Activated naive CD8-positive, alpha-beta T cell treated with anti-CD3 and anti-CD28 coated beads, Interleukin-2, amount 10 ng/mL, durations not matched to agents 7 days and 5 days (primary cell): ENCODE measurements at regions not wholly inside any gene's neighbourhood (a gene's known extent, or its start where the extent isn't known, plus 50 kb on each side); places are given as distances from the start of the nearest gene placed in this dataset.
"Not testable (repeated sequence)": the region's sequence is repeated elsewhere in the genome, so short reads cannot be mapped to it uniquely, and the experiment has no call there.

Experiments used
- ATAC-seq: fragments of 150-1000 bp; cut with Tn5 transposase; one replicate; pipeline ENCODE4 v1.10.0; 2021; ENCODE audit warnings: low read depth, moderate library complexity
- POLR2A ChIA-PET: fragments of 350-600 bp; sonication (Branson Sonifier 250); formaldehyde crosslinking; loops from one replicate; lab custom pipeline; 2021; ENCODE audit warnings: antibody characterized with exemption; lab: Charles Lee
- DNase-seq: peaks from one replicate; pipeline ENCODE4 v3.0.0; 2021
- H3K27ac Mint-ChIP-seq: one replicate; pipeline ENCODE4 v1.8.0; 2022; ENCODE audit warnings: mild to moderate bottlenecking, mixed read lengths
- H3K27me3 Mint-ChIP-seq: one replicate; pipeline ENCODE4 v1.8.0; 2022; ENCODE audit warnings: mild to moderate bottlenecking, moderate library complexity, mixed read lengths
- H3K36me3 Mint-ChIP-seq: one replicate; pipeline ENCODE4 v1.8.0; 2021; ENCODE audit warnings: mild to moderate bottlenecking, mixed read lengths
- H3K4me1 Mint-ChIP-seq: one replicate; pipeline ENCODE4 v1.8.0; 2021; ENCODE audit warnings: mixed read lengths
- H3K4me3 Mint-ChIP-seq: one replicate; pipeline ENCODE4 v1.8.0; 2022; ENCODE audit warnings: mild to moderate bottlenecking, moderate library complexity, mixed read lengths
- H3K9me3 Mint-ChIP-seq: one replicate; pipeline ENCODE4 v1.8.0; 2021; ENCODE audit warnings: mixed read lengths

GRCh38 chr11:72525466-72525865, 91.1 kb upstream of the CLPB start:
- H3K4me1 Mint-ChIP-seq, result peaks cover 3% of the 10 kb centered on the region
- no peaks in the 10 kb centered on the region for H3K9me3 Mint-ChIP-seq
- H3K27me3 Mint-ChIP-seq, result peaks cover 11% of the 10 kb centered on the region
- ATAC-seq (no peak), DNase-seq (no peak)
- no peak overlapping the region for H3K4me3 Mint-ChIP-seq
- POLR2A ChIA-PET, result no interaction called here
- H3K27ac Mint-ChIP-seq, result no peak overlapping the region
- no peaks in the 10 kb centered on the region for H3K36me3 Mint-ChIP-seq

- no peak overlapping the region for H3K27ac Mint-ChIP-seq
- H3K4me1 Mint-ChIP-seq, result peaks cover 10% of the 10 kb centered on the region
- H3K27me3 Mint-ChIP-seq, result peaks cover 11% of the 10 kb centered on the region
- no peak for DNase-seq
- no peaks in the 10 kb centered on the region for H3K36me3 Mint-ChIP-seq
- H3K9me3 Mint-ChIP-seq, result no peaks in the 10 kb centered on the region
- no peak for ATAC-seq
- POLR2A ChIA-PET, result interaction anchor here (0.6 kb wide), 1 partner anchor 143 kb away, joined by 4 read pairs; no protein-coding TSS in a partner anchor
- no peak overlapping the region for H3K4me3 Mint-ChIP-seq
Observed at GRCh38 chr11:72524711-72525110, 90.4 kb upstream of the CLPB start.

- H3K27ac Mint-ChIP-seq, result no peak overlapping the region
- peaks cover 4% of the 10 kb centered on the region for H3K27me3 Mint-ChIP-seq
- H3K4me3 Mint-ChIP-seq, result no peak overlapping the region
- peaks cover 17% of the 10 kb centered on the region for H3K4me1 Mint-ChIP-seq
- H3K36me3 Mint-ChIP-seq, result no peaks in the 10 kb centered on the region
- POLR2A ChIA-PET, result no interaction called here
- DNase-seq (no peak), ATAC-seq (no peak)
- no peaks in the 10 kb centered on the region for H3K9me3 Mint-ChIP-seq
Observed at GRCh38 chr11:72523991-72524390, 89.7 kb upstream of the CLPB start.

GRCh38 chr11:72522186-72522585, 87.9 kb upstream of the CLPB start:
- Mint-ChIP-seq H3K4me1 (peaks cover 18% of the 10 kb centered on the region), H3K27ac (no peak overlapping the region), H3K9me3 (no peaks in the 10 kb centered on the region), H3K4me3 (no peak overlapping the region), H3K36me3 (no peaks in the 10 kb centered on the region), H3K27me3 (peaks cover 9% of the 10 kb centered on the region)
- DNase-seq (no peak), ATAC-seq (no peak)
- POLR2A ChIA-PET, result no interaction called here

GRCh38 chr11:72521664-72522063, 87.3 kb upstream of the CLPB start:
- Mint-ChIP-seq H3K4me1 (peaks cover 18% of the 10 kb centered on the region), H3K4me3 (no peak overlapping the region), H3K9me3 (no peaks in the 10 kb centered on the region), H3K27me3 (peaks cover 11% of the 10 kb centered on the region), H3K27ac (no peak overlapping the region), H3K36me3 (no peaks in the 10 kb centered on the region)
- POLR2A ChIA-PET, result no interaction called here
- DNase-seq (no peak), ATAC-seq (no peak)

- peaks cover 18% of the 10 kb centered on the region for H3K4me1 Mint-ChIP-seq
- H3K4me3 Mint-ChIP-seq, result no peak overlapping the region
- no peak for ATAC-seq
Observed at GRCh38 chr11:72520815-72521214, 86.5 kb upstream of the CLPB start.

GRCh38 chr11:72519882-72520281, 85.6 kb upstream of the CLPB start:
- not testable (repeated sequence) for DNase-seq, H3K36me3 Mint-ChIP-seq, H3K9me3 Mint-ChIP-seq
- peaks cover 15% of the 10 kb centered on the region for H3K27me3 Mint-ChIP-seq
- H3K4me3 Mint-ChIP-seq, result peak overlapping the region; percentile 80
- H3K4me1 Mint-ChIP-seq, result peaks cover 18% of the 10 kb centered on the region
- peak overlapping the region; percentile 92 for H3K27ac Mint-ChIP-seq
- peak; percentile 86 for ATAC-seq
- POLR2A ChIA-PET, result interaction anchor here (0.7 kb wide), 1 partner anchor 623 kb away, joined by 3 read pairs; the partner anchor contains the start of gene FCHSD2

More at GRCh38 chr11:72520815-72521214, 86.5 kb upstream of the CLPB start:
- no peaks in the 10 kb centered on the region for H3K36me3 Mint-ChIP-seq
- H3K27me3 Mint-ChIP-seq, result peaks cover 15% of the 10 kb centered on the region
- H3K27ac Mint-ChIP-seq, result no peak overlapping the region
- POLR2A ChIA-PET, result no interaction called here
- H3K9me3 Mint-ChIP-seq, result peaks cover 3% of the 10 kb centered on the region
- no peak for DNase-seq

- POLR2A ChIA-PET, result no interaction called here
- peak; percentile 57 for ATAC-seq
- Mint-ChIP-seq H3K36me3 (no peaks in the 10 kb centered on the region), H3K27me3 (peaks cover 15% of the 10 kb centered on the region), H3K9me3 (peaks cover 3% of the 10 kb centered on the region), H3K4me3 (peak overlapping the region; percentile 80), H3K27ac (peak overlapping the region; percentile 92), H3K4me1 (peaks cover 18% of the 10 kb centered on the region)
- DNase-seq, result peak; percentile 36
Observed at GRCh38 chr11:72519220-72519881, 85.0 kb upstream of the CLPB start.

- peaks cover 18% of the 10 kb centered on the region for H3K9me3 Mint-ChIP-seq
- DNase-seq (no peak), ATAC-seq (no peak)
- peaks cover 3% of the 10 kb centered on the region for H3K36me3 Mint-ChIP-seq
- no peak overlapping the region for H3K4me3 Mint-ChIP-seq
- peaks cover 4% of the 10 kb centered on the region for H3K4me1 Mint-ChIP-seq
- H3K27ac Mint-ChIP-seq, result no peak overlapping the region
- peaks cover 15% of the 10 kb centered on the region for H3K27me3 Mint-ChIP-seq
- POLR2A ChIA-PET, result no interaction called here
Observed at GRCh38 chr11:72514331-72514730, 80.0 kb upstream of the CLPB start.

- no peaks in the 10 kb centered on the region for H3K4me1 Mint-ChIP-seq
- ATAC-seq (no peak), DNase-seq (no peak)
- peaks cover 3% of the 10 kb centered on the region for H3K36me3 Mint-ChIP-seq
- H3K9me3 Mint-ChIP-seq, result peaks cover 19% of the 10 kb centered on the region
- peaks cover 15% of the 10 kb centered on the region for H3K27me3 Mint-ChIP-seq
- H3K4me3 Mint-ChIP-seq, result no peak overlapping the region
- H3K27ac Mint-ChIP-seq, result no peak overlapping the region
- POLR2A ChIA-PET, result no interaction called here
Observed at GRCh38 chr11:72513411-72513810, 79.1 kb upstream of the CLPB start.

- Mint-ChIP-seq H3K4me3 (no peak overlapping the region), H3K9me3 (peaks cover 19% of the 10 kb centered on the region), H3K27me3 (peaks cover 15% of the 10 kb centered on the region), H3K4me1 (no peaks in the 10 kb centered on the region), H3K36me3 (peaks cover 3% of the 10 kb centered on the region), H3K27ac (no peak overlapping the region)
- POLR2A ChIA-PET, result no interaction called here
- ATAC-seq (no peak), DNase-seq (no peak)
Observed at GRCh38 chr11:72512956-72513355, 78.6 kb upstream of the CLPB start.

GRCh38 chr11:72511393-72512047, 77.2 kb upstream of the CLPB start:
- ATAC-seq (no peak), DNase-seq (no peak)
- no peaks in the 10 kb centered on the region for H3K4me1 Mint-ChIP-seq
- POLR2A ChIA-PET, result no interaction called here
- peaks cover 7% of the 10 kb centered on the region for H3K27me3 Mint-ChIP-seq
- no peak overlapping the region for H3K4me3 Mint-ChIP-seq
- H3K9me3 Mint-ChIP-seq, result peaks cover 19% of the 10 kb centered on the region
- H3K36me3 Mint-ChIP-seq, result peaks cover 3% of the 10 kb centered on the region
- no peak overlapping the region for H3K27ac Mint-ChIP-seq

- Mint-ChIP-seq H3K4me1 (no peaks in the 10 kb centered on the region), H3K36me3 (peaks cover 5% of the 10 kb centered on the region), H3K27ac (no peak overlapping the region), H3K4me3 (no peak overlapping the region), H3K27me3 (peaks cover 21% of the 10 kb centered on the region), H3K9me3 (peaks cover 23% of the 10 kb centered on the region)
- ATAC-seq, result no peak
- POLR2A ChIA-PET, result no interaction called here
- no peak for DNase-seq
Observed at GRCh38 chr11:72507050-72507449, 72.7 kb upstream of the CLPB start.

- Mint-ChIP-seq H3K9me3 (peaks cover 9% of the 10 kb centered on the region), H3K27me3 (peaks cover 8% of the 10 kb centered on the region), H3K4me1 (peaks cover 11% of the 10 kb centered on the region), H3K4me3 (no peak overlapping the region), H3K27ac (no peak overlapping the region), H3K36me3 (peaks cover 4% of the 10 kb centered on the region)
- POLR2A ChIA-PET, result no interaction called here
- ATAC-seq (no peak), DNase-seq (no peak)
Observed at GRCh38 chr11:72497731-72498130, 63.4 kb upstream of the CLPB start.
